Retinal pigment epithelial cell (primary cell): ENCODE measurements at regions not wholly inside any gene's neighbourhood (a gene's known extent, or its start where the extent isn't known, plus 50 kb on each side); places are given as distances from the start of the nearest gene placed in this dataset.
"Not testable (repeated sequence)": the region's sequence is repeated elsewhere in the genome, so short reads cannot be mapped to it uniquely, and the experiment has no call there.

Experiments used
- DNase-seq: peaks from one replicate; pipeline ENCODE4 v3.0.0-alpha.2; 2010; ENCODE audit warnings: low read depth
- H3K4me3 ChIP-seq: 2 replicates; pipeline ENCODE4 v1.5.1; 2011; ENCODE audit warnings: mild to moderate bottlenecking, low read length, control low read depth, moderate library complexity
- CTCF ChIP-seq: conservative IDR thresholded peaks from 2 replicates; pipeline ENCODE4 v1.5.1; 2011; ENCODE audit warnings: low read depth, low read length, control low read depth, inconsistent platforms

- no peak for DNase-seq
- H3K4me3 ChIP-seq: no peak overlapping the region
- no peak for TF ChIP-seq CTCF
Observed at GRCh38 chr7:23931633-23932032, 221.6 kb downstream of the STK31 start.

- DNase-seq: no peak
- H3K4me3 ChIP-seq: no peak overlapping the region
- no peak for TF ChIP-seq CTCF
Observed at GRCh38 chr7:23938215-23938614, 228.2 kb downstream of the STK31 start.

- TF ChIP-seq CTCF: peak; percentile 77
- DNase-seq: no peak
Observed at GRCh38 chr7:23938937-23939552, 229.0 kb downstream of the STK31 start.

GRCh38 chr7:23939747-23940146 is 229.7 kb downstream of the STK31 start:
- DNase-seq, H3K4me3 ChIP-seq: not testable (repeated sequence)

More at GRCh38 chr7:23938937-23939552, 229.0 kb downstream of the STK31 start:
- no peak overlapping the region for H3K4me3 ChIP-seq

- TF ChIP-seq CTCF: no peak
- no peak overlapping the region for H3K4me3 ChIP-seq
- DNase-seq: no peak
Observed at GRCh38 chr7:23941551-23941950, 231.5 kb downstream of the STK31 start.

- DNase-seq: no peak
- H3K4me3 ChIP-seq: no peak overlapping the region
- TF ChIP-seq CTCF: no peak
Observed at GRCh38 chr7:23942032-23942431, 232.0 kb downstream of the STK31 start.

GRCh38 chr7:23944131-23944530 is 234.1 kb downstream of the STK31 start:
- no peak for DNase-seq
- no peak overlapping the region for H3K4me3 ChIP-seq
- no peak for TF ChIP-seq CTCF

GRCh38 chr7:23945472-23945871 is 235.5 kb downstream of the STK31 start:
- no peak for DNase-seq
- H3K4me3 ChIP-seq: no peak overlapping the region
- TF ChIP-seq CTCF: no peak
